ENCODE measurements at regions not wholly inside any gene's neighbourhood (a gene's known extent, or its start where the extent isn't known, plus 50 kb on each side); places are given as distances from the start of the nearest gene placed in this dataset.
A peak's percentile ranks its signal among the peaks of the same experiment; 100 is the strongest.

DNA sequence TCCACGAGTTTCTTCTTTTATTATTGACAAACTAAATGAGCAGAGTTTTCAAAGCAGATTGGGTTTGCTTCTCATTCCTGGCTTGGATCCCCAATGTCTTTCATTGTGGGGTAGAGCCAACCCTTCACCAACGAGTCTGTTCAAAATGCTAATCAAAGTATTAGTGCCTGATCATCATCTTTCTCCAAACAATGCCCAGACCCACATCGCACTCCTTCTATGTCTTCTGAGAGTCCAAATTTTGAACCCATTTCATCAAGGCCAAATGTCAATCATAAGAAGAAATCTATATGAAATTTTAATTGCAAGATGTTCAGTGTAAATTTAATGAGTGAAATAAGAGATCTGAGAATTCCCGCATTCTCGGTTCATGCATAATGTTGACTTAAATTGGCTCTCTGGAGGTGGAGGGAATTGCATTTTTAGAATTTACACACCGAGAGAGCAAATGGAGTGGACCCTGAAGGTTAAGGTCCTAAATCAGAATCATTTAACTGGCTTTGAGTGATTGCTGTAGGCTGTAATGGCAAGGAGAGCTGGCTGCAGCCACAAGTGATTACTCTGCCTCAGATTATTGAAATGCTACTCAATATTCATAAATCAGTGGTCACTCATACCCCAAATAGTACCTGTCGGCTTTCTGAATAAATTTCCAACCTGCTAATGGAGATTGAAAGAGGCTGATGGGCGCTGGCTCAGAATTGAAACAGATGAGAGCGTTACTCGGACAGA, 602.9 kb downstream of the TYW1 start:
- Histone ChIP-seq H3K4me3 (IDR thresholded peaks at IDR 0.05; ENCODE audit: insufficient read depth, low read depth, low read length) (no peak overlapping the region), H3K36me3 (ENCODE audit: insufficient read depth) (no peaks in the 10 kb centered on the region), H3K27me3 (ENCODE audit: insufficient read depth, low read depth) (no peaks in the 10 kb centered on the region), H3K27ac (no peak overlapping the region), H2AFZ (ENCODE audit: low read depth) (no peak overlapping the region), H4K20me1 (ENCODE audit: insufficient read depth) (no peaks in the 10 kb centered on the region), H3K4me1 (ENCODE audit: low read depth, poor library complexity, severe bottlenecking) (peaks cover 8% of the 10 kb centered on the region), H3K4me2 (no peak overlapping the region), H3K9ac (no peak overlapping the region), H3K79me2 (ENCODE audit: insufficient read depth, low read depth) (no peaks in the 10 kb centered on the region)
- TF ChIP-seq CTCF (conservative IDR thresholded peaks at IDR 0.05; ENCODE audit: low read depth, low read length): no peak

DNA sequence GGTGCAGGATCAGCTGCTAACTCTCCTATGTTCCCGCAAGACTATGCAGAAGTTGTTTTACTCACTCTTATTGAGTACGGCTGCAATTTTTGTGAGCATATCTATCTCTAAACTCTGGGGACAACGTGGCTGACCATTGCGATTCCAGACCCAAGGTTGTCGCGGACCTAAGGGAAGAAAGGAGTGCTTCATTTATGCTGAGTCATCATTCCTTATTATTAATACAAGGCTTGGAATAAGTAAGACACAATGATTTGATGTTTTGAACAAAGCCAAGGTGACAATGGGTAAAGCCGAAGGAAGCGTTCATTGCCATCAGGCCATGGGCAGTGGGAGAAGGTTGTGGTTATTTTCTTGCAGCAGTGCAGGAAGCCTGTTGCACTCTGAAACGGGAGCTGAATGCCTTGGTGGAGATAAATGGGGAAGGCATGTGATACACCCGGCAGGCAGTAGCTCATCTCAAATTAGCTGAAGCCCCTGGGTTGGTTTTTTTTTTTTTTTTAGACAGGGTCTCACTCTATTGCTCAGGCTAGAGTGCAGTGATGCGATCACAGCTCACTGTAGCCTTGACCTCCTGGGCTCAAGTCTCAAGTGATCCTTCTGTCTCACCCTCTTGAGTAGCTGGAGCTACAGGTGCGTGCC, 605.7 kb downstream of the TYW1 start:
- Histone ChIP-seq H4K20me1 (ENCODE audit: insufficient read depth) (no peaks in the 10 kb centered on the region), H3K27me3 (ENCODE audit: insufficient read depth, low read depth) (no peaks in the 10 kb centered on the region), H3K27ac (no peak overlapping the region), H3K79me2 (ENCODE audit: insufficient read depth, low read depth) (no peaks in the 10 kb centered on the region), H3K4me2 (no peak overlapping the region), H3K4me1 (ENCODE audit: low read depth, poor library complexity, severe bottlenecking) (peaks cover 13% of the 10 kb centered on the region), H3K36me3 (ENCODE audit: insufficient read depth) (no peaks in the 10 kb centered on the region), H3K4me3 (IDR thresholded peaks at IDR 0.05; ENCODE audit: insufficient read depth, low read depth, low read length) (no peak overlapping the region), H2AFZ (ENCODE audit: low read depth) (no peak overlapping the region), H3K9ac (no peak overlapping the region)
- no peak for TF ChIP-seq CTCF (conservative IDR thresholded peaks at IDR 0.05; ENCODE audit: low read depth, low read length)

- H4K20me1 ChIP-seq (ENCODE audit: insufficient read depth): no peaks in the 10 kb centered on the region
- no peak for TF ChIP-seq CTCF (conservative IDR thresholded peaks at IDR 0.05; ENCODE audit: low read depth, low read length)
- H3K27ac ChIP-seq: peak overlapping the region; percentile 13; the same call in 1 of the 2 replicates
- no peaks in the 10 kb centered on the region for H3K79me2 ChIP-seq (ENCODE audit: insufficient read depth, low read depth)
- peak overlapping the region; percentile 2; the same call in 1 of the 2 replicates for H2AFZ ChIP-seq (ENCODE audit: low read depth)
- no peak overlapping the region for H3K4me3 ChIP-seq (IDR thresholded peaks at IDR 0.05; ENCODE audit: insufficient read depth, low read depth, low read length)
- peak overlapping the region; percentile 23; the same call in 1 of the 2 replicates for H3K4me2 ChIP-seq
- H3K27me3 ChIP-seq (ENCODE audit: insufficient read depth, low read depth): no peaks in the 10 kb centered on the region
- H3K4me1 ChIP-seq (ENCODE audit: low read depth, poor library complexity, severe bottlenecking): peaks cover 13% of the 10 kb centered on the region
- H3K36me3 ChIP-seq (ENCODE audit: insufficient read depth): no peaks in the 10 kb centered on the region
- no peak overlapping the region for H3K9ac ChIP-seq
Observed at GRCh38 chr7:67604461-67605386, 608.1 kb downstream of the TYW1 start.

DNA sequence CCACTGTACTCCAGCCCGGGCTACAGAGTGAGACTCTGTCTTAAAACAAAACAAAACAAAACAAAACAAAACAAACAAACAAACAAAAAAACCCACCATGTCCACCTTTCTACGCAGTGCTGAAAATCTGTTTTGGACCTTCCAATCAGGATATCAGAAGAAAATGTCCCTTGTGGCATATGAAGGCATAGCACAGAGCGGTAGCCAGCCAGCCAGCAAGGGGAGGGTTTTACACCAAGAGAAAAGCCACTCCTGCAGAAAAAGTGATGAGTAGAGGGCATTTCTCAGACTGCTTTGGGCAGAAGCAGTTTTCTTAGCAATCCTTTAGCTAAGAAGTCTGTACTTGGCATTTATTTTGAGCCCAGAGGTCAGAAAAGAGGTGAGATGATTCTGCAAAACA, 612.2 kb downstream of the TYW1 start:
- no peaks in the 10 kb centered on the region for H4K20me1 ChIP-seq (ENCODE audit: insufficient read depth)
- TF ChIP-seq CTCF (conservative IDR thresholded peaks at IDR 0.05; ENCODE audit: low read depth, low read length): no peak
- no peak overlapping the region for H2AFZ ChIP-seq (ENCODE audit: low read depth)
- no peaks in the 10 kb centered on the region for H3K36me3 ChIP-seq (ENCODE audit: insufficient read depth)
- H3K9ac ChIP-seq: no peak overlapping the region
- peaks cover 12% of the 10 kb centered on the region for H3K4me1 ChIP-seq (ENCODE audit: low read depth, poor library complexity, severe bottlenecking)
- no peak overlapping the region for H3K4me3 ChIP-seq (IDR thresholded peaks at IDR 0.05; ENCODE audit: insufficient read depth, low read depth, low read length)
- H3K79me2 ChIP-seq (ENCODE audit: insufficient read depth, low read depth): no peaks in the 10 kb centered on the region
- no peak overlapping the region for H3K27ac ChIP-seq
- no peak overlapping the region for H3K4me2 ChIP-seq
- H3K27me3 ChIP-seq (ENCODE audit: insufficient read depth, low read depth): no peaks in the 10 kb centered on the region
